Thyroid gland (tissue), 4 donors: ENCODE measurements at regions not wholly inside any gene's neighbourhood (a gene's known extent, or its start where the extent isn't known, plus 50 kb on each side); places are given as distances from the start of the nearest gene placed in this dataset.

Experiments
- DNase-seq, 2 donors: peaks; one replicate each; pipeline ENCODE4 v3.0.0-alpha.2; 2019
- H3K27ac ChIP-seq, 3 donors: fragments of 200-600 bp; sonication (generic); 1 replicate in 2 of 3; 2 replicates in 1 of 3; pipeline ENCODE4 v1.5.1; 2016 to 2019; ENCODE audit warnings: mild to moderate bottlenecking in 1 of 3, moderate library complexity in 1 of 3
- H3K27me3 ChIP-seq: fragments of 200-600 bp; sonication (generic); one replicate; pipeline ENCODE4 v1.5.1; 2019
- H3K36me3 ChIP-seq, 2 donors: fragments of 200-600 bp; sonication (generic); one replicate each; pipeline ENCODE4 v1.5.1; 2016 to 2019
- H3K4me1 ChIP-seq, 2 donors: fragments of 200-600 bp; sonication (generic); one replicate each; pipeline ENCODE4 v1.5.1; 2017 to 2019
- H3K4me3 ChIP-seq, 3 donors: fragments of 200-600 bp; sonication (generic); replicated peaks in 1 of 3; 1 replicate in 2 of 3; 2 replicates in 1 of 3; pipeline ENCODE4 v1.5.1; 2016; ENCODE audit warnings: mild to moderate bottlenecking in 1 of 3
- H3K9me3 ChIP-seq: fragments of 200-600 bp; sonication (generic); one replicate; pipeline ENCODE4 v1.5.1; 2017
- CTCF ChIP-seq, 6 experiments: fragments of 200-600 bp in 3 of 6; fragments of 450-650 bp in 3 of 6; sonication (generic) in 3 of 6; IDR thresholded peaks; one replicate each; pipeline ENCODE4 v1.5.1; 2016 to 2019; ENCODE audit warnings: antibody characterized with exemption in 6 of 6, mild to moderate bottlenecking in 2 of 6, inconsistent platforms in 1 of 6, moderate library complexity in 1 of 6
- POLR2A ChIP-seq, 2 donors: fragments of 450-650 bp; IDR thresholded peaks; one replicate each; pipeline ENCODE4 v1.6.1; 2017; ENCODE audit warnings: antibody characterized with exemption in 2 of 2, mild to moderate bottlenecking in 2 of 2, moderate library complexity in 1 of 2
- WGBS, 2 donors: methylation state at CpG; one replicate each; pipeline ENCODE4 v1.1.5; 2017; 5-methylcytosine and 5-hydroxymethylcytosine counted together
- intact Hi-C: fragments of 100-400 bp; cut with DNase I; formaldehyde crosslinking; loops from one replicate; pipeline ENCODE4 v1.15.1; 2023

GRCh38 chr7:32680259-32681173 is 185.2 kb downstream of the AVL9 start:
- DNase-seq: no peak
- WGBS, 2 donors: 56 to 58% methylated on average over 6 of the region's 6 CpGs
- Histone ChIP-seq H3K27ac (no peak overlapping the region), H3K4me3 (no peak overlapping the region), H3K4me1 (no peaks in the 10 kb centered on the region), H3K36me3 (no peaks in the 10 kb centered on the region), H3K9me3 (no peaks in the 10 kb centered on the region), H3K27me3 (no peaks in the 10 kb centered on the region)
- intact Hi-C loops: no loop called here
- TF ChIP-seq POLR2A (IDR thresholded peaks at IDR 0.05): no peak
- TF ChIP-seq CTCF (IDR thresholded peaks at IDR 0.05): no peak

GRCh38 chr7:32679192-32679591 is 183.9 kb downstream of the AVL9 start:
- Histone ChIP-seq H3K9me3 (no peaks in the 10 kb centered on the region), H3K4me1 (no peaks in the 10 kb centered on the region), H3K27me3 (no peaks in the 10 kb centered on the region), H3K4me3 (no peak overlapping the region), H3K27ac (no peak overlapping the region), H3K36me3 (no peaks in the 10 kb centered on the region)
- intact Hi-C loops: no loop called here
- DNase-seq: no peak
- WGBS, 2 donors: 92 to 95% methylated on average over 4 of the region's 4 CpGs
- no peak for TF ChIP-seq CTCF (IDR thresholded peaks at IDR 0.05)
- TF ChIP-seq POLR2A (IDR thresholded peaks at IDR 0.05): no peak

- Histone ChIP-seq H3K4me3 (no peak overlapping the region), H3K36me3 (no peaks in the 10 kb centered on the region), H3K9me3 (no peaks in the 10 kb centered on the region), H3K27me3 (no peaks in the 10 kb centered on the region), H3K27ac (no peak overlapping the region), H3K4me1 (no peaks in the 10 kb centered on the region)
- intact Hi-C loops: no loop called here
- 93 to 96% methylated on average over 2 of the region's 2 CpGs for WGBS, 2 donors
- TF ChIP-seq CTCF (IDR thresholded peaks at IDR 0.05) (no peak), POLR2A (IDR thresholded peaks at IDR 0.05) (no peak)
- DNase-seq: no peak
Observed at GRCh38 chr7:32677593-32677992, 182.3 kb downstream of the AVL9 start.

GRCh38 chr7:32676249-32676941 is 181.1 kb downstream of the AVL9 start:
- Histone ChIP-seq H3K27me3 (no peaks in the 10 kb centered on the region), H3K36me3 (no peaks in the 10 kb centered on the region), H3K4me1 (no peaks in the 10 kb centered on the region), H3K4me3 (no peak overlapping the region), H3K9me3 (no peaks in the 10 kb centered on the region), H3K27ac (no peak overlapping the region)
- TF ChIP-seq CTCF (IDR thresholded peaks at IDR 0.05) (no peak), POLR2A (IDR thresholded peaks at IDR 0.05) (no peak)
- intact Hi-C loops: no loop called here
- DNase-seq: no peak
- WGBS, 2 donors: 96 to 99% methylated on average over 6 to 7 of the region's 7 CpGs
